Epithelial cell of proximal tubule (primary cell): ENCODE measurements at regions not wholly inside any gene's neighbourhood (a gene's known extent, or its start where the extent isn't known, plus 50 kb on each side); places are given as distances from the start of the nearest gene placed in this dataset.

Experiments
- DNase-seq: peaks from one replicate; pipeline ENCODE4 v3.0.0-alpha.2; 2011; ENCODE audit warnings: low read depth
- H3K4me3 ChIP-seq: 2 replicates; pipeline ENCODE4 v1.5.1; 2011; ENCODE audit warnings: low read depth, mild to moderate bottlenecking, low read length
- TF ChIP-seq, protein P1 (sequence below): conservative IDR thresholded peaks from 2 replicates; pipeline ENCODE4 v1.5.1; 2012; ENCODE audit warnings: low read depth, mild to moderate bottlenecking, low read length

DNA sequence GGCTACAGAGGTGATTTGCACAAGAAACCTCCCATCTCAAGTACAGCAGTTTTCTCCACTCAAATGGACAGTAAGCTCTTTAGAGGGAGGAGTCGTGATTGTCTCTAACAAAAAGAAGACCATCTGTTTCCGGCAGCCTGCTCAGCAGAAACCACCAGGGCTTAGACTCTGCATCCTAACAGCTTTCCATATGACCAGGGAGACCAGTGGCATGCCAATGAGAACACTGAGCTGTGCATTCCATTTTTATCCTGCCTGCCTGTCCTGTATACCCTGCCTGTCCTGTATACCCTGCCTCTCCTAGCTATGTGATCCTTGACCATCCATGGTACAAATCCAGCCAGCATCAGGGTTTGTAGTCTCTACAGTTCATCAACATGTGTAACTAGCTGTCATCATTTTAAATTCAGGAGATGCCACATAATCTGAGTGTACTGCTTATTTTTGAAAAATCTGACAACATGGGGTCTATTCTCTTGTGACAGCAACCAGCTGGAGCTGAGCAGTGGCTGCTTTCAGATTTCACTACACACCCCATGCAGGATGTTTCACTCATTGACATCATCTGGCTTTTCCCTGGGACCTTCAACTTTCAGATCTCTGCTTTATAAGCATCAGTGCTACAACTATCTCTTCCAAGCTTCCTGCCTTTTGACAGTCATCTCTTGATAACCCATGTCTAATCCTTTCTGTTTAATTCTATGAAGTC, 50.5 kb upstream of the POU2AF2 start:
- TF ChIP-seq, protein P1, sequence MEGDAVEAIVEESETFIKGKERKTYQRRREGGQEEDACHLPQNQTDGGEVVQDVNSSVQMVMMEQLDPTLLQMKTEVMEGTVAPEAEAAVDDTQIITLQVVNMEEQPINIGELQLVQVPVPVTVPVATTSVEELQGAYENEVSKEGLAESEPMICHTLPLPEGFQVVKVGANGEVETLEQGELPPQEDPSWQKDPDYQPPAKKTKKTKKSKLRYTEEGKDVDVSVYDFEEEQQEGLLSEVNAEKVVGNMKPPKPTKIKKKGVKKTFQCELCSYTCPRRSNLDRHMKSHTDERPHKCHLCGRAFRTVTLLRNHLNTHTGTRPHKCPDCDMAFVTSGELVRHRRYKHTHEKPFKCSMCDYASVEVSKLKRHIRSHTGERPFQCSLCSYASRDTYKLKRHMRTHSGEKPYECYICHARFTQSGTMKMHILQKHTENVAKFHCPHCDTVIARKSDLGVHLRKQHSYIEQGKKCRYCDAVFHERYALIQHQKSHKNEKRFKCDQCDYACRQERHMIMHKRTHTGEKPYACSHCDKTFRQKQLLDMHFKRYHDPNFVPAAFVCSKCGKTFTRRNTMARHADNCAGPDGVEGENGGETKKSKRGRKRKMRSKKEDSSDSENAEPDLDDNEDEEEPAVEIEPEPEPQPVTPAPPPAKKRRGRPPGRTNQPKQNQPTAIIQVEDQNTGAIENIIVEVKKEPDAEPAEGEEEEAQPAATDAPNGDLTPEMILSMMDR = no peak
- DNase-seq = no peak
- H3K4me3 ChIP-seq = no peak overlapping the region

DNA sequence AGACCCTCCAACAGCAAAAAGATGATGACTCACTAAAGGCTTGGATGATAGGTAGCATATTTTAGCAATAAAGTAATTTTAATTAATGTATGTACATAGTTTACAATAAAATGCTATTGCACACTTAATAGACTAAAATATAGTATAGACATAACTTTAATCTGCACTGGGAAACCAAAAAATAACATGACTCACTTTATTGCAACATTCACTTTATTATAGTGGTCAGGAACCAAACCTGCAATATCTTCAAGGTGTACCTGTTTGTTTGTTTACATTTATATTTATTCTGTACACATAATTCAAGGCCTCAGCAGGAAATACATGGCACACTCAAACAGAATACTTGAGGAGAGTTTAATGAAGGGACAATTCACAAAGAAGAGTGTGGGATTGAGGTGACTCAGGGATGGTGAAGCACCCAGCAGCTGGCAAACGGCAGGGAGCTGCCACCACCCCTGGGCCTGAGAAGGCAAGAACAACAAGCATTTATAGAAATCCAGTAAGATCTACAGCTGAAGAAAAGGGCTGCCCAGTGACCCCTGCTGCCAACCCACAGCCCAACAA, 51.5 kb upstream of the POU2AF2 start:
- no peak for DNase-seq
- TF ChIP-seq, protein P1 = no peak
- no peak overlapping the region for H3K4me3 ChIP-seq

DNA sequence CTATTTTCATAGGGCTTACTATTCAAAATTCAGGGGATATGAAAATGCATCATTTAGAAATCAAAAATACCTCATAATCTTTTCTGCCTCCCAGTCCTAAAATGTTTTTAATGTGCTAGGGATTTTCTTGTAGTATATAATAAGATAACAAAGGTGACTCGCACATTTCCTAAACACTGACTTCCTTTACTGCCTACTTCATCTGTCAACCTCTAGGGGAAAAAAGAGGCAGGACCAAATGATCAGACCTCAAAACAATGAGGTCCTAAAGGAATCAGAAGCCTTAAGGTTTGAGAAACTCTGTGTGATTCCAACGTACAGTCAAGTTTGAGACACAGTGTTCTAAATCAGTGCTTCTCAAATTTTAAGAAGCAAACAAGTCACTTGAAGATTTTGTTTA, 56.1 kb upstream of the POU2AF2 start:
- TF ChIP-seq, protein P1 = no peak
- DNase-seq = no peak
- H3K4me3 ChIP-seq = no peak overlapping the region

DNA sequence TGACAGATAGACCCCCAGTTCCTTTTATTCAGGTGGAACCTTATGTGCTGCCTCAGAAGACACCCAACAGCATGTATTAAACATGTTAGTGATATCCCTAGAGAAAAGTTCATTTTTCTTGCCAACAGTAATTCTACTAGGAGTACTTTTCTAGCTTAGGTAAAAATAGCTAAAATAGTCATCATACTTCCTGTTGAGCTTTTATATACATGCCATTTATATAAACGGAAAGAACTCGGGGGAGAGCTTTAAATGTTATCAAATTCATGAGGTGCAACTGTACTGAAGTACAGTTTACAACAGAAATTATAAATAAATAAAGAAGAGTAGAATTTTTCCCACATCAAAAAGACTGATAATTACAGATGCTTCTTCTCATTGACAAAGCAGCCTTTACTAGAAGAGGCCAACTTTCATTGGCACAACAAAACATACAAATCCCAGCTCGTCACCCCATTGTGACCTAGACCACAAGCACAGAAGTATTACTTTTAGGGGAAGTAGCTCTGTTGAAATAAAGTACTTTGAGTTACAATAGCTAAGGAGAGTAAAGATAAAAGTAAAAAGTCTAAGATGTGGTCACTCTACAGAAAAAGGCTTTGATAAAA, 59.1 kb upstream of the POU2AF2 start:
- no peak overlapping the region for H3K4me3 ChIP-seq
- no peak for DNase-seq
- TF ChIP-seq, protein P1 = no peak

DNA sequence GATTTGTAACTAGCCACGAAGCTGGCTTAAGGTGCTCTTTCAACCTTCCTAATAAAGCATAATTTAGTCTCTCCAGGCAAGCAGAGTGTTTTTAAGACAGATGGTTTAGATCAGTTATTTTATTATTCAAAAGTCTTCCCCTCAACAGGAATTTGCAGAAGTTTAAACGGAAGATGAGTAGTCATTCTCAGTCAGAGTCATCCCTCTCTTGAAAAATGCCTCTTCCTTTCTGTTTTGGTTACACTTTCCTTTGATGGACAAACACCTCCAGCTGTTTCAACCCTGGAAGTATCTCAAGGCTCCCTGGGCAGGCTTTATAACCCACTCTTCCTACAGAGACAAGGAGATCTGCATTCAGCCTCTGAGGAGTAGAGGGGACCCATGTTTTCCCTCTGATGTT, 60.3 kb upstream of the POU2AF2 start:
- DNase-seq = no peak
- TF ChIP-seq, protein P1 = no peak
- no peak overlapping the region for H3K4me3 ChIP-seq

DNA sequence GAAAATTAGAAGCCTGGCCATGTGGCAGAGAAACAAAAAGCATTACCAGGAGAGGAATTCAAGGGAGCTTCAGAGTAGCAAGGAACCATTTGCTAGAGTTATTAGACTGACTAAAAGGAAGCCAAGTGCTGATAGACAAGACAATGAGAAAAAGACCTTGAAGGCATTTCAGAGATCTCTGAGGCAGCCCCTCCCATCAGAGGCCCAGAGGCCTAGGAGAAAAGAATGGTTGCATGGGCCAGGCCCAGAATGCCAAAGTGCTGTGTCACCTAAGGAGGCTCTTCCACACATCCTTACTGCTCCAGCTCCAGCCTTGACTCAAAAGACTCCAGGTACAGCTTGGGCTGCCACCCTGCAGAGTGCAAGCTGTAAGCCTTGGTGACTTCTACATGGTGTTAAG, 61.8 kb upstream of the POU2AF2 start:
- no peak for DNase-seq
- TF ChIP-seq, protein P1 = no peak
- H3K4me3 ChIP-seq = no peak overlapping the region
